H1 (cell line): ENCODE measurements at regions not wholly inside any gene's neighbourhood (a gene's known extent, or its start where the extent isn't known, plus 50 kb on each side); places are given as distances from the start of the nearest gene placed in this dataset.
"Not testable (repeated sequence)": the region's sequence is repeated elsewhere in the genome, so short reads cannot be mapped to it uniquely, and the experiment has no call there.

Source experiments
- CTCF ChIA-PET: fragments of 300-600 bp; sonication (Branson Sonifier 250); formaldehyde crosslinking; loops from one replicate; lab custom pipeline; 2021; ENCODE audit not compliant: partially characterized antibody; lab: Charles Lee
- POLR2A ChIA-PET: fragments of 300-600 bp; sonication (Branson Sonifier 250); formaldehyde crosslinking; loops from one replicate; lab custom pipeline; 2021; ENCODE audit warnings: inconsistent platforms; ENCODE audit not compliant: partially characterized antibody; lab: Charles Lee
- DNase-seq, 2 experiments: peaks; one replicate each; pipeline versions ENCODE4 v3.0.0 to v3.0.0-alpha.2; 2010 to 2022; ENCODE audit warnings: low spot score in 2 of 2, low read depth in 1 of 2, mixed read lengths in 1 of 2
- FAIRE-seq: peaks from 2 replicates; lab custom pipeline; 2011; peaks lifted over from hg19 to GRCh38; lab: Jason Lieb, UNC
- H2AFZ ChIP-seq: 2 replicates; pipeline ENCODE4 v1.8.1; 2012; ENCODE audit warnings: low read length, inconsistent platforms
- H2AK5ac ChIP-seq: 2 replicates; pipeline ENCODE4 v1.6.1; 2013; ENCODE audit warnings: low read depth, low read length
- H2BK120ac ChIP-seq: replicated peaks from 2 replicates; pipeline ENCODE3; 2013; ENCODE audit warnings: low read depth, low read length, inconsistent platforms
- H2BK12ac ChIP-seq: 2 replicates; pipeline ENCODE4 v1.6.1; 2013; ENCODE audit warnings: low read depth, low read length
- H2BK15ac ChIP-seq: 2 replicates; pipeline ENCODE4 v1.6.1; 2013; ENCODE audit warnings: low read length
- H2BK20ac ChIP-seq: 2 replicates; pipeline ENCODE4 v1.6.1; 2013; ENCODE audit warnings: low read length
- H2BK5ac ChIP-seq: 2 replicates; pipeline ENCODE4 v1.6.1; 2013; ENCODE audit warnings: low read depth, low read length
- H3K14ac ChIP-seq: 2 replicates; pipeline ENCODE4 v1.6.1; 2013; ENCODE audit warnings: inconsistent platforms; ENCODE audit not compliant: insufficient read length
- H3K18ac ChIP-seq: 2 replicates; pipeline ENCODE4 v1.6.1; 2013; ENCODE audit warnings: low read length; ENCODE audit errors: extremely low read depth
- H3K23ac ChIP-seq: 2 replicates; pipeline ENCODE4 v1.6.1; 2013; ENCODE audit warnings: inconsistent platforms; ENCODE audit not compliant: insufficient read length
- H3K23me2 ChIP-seq: 2 replicates; pipeline ENCODE4 v1.6.1; 2013; ENCODE audit warnings: low read depth, low read length
- H3K27ac ChIP-seq: 2 replicates; pipeline ENCODE4 v1.6.1; 2011; ENCODE audit warnings: low read depth, low read length, inconsistent platforms
- H3K27me3 ChIP-seq, 4 experiments: replicated peaks in 1 of 4; 1 replicate in 1 of 4; 2 replicates in 3 of 4; pipeline versions ENCODE4 v1.6.1 to v1.8.1; 2011 to 2013; ENCODE audit warnings: low read length in 3 of 4, mild to moderate bottlenecking in 3 of 4, inconsistent platforms in 2 of 4, mixed read lengths in 2 of 4, moderate library complexity in 1 of 4; ENCODE audit not compliant: control insufficient read depth in 3 of 4, insufficient read depth in 3 of 4; ENCODE audit errors: extremely low read depth in 1 of 4
- H3K36me3 ChIP-seq, 4 experiments: 2 replicates each; pipeline versions ENCODE4 v1.6.1 to v1.8.1; 2011 to 2013; ENCODE audit warnings: mild to moderate bottlenecking in 4 of 4, low read length in 3 of 4, moderate library complexity in 2 of 4, control low read depth in 1 of 4, inconsistent platforms in 1 of 4; ENCODE audit not compliant: insufficient read depth in 4 of 4, control insufficient read depth in 2 of 4
- H3K4ac ChIP-seq: replicated peaks from 2 replicates; pipeline ENCODE3; 2013; ENCODE audit warnings: low read length, low read depth, mixed read lengths, inconsistent platforms; ENCODE audit not compliant: insufficient read length
- H3K4me1 ChIP-seq, 4 experiments: replicated peaks in 1 of 4; 1 replicate in 1 of 4; 2 replicates in 3 of 4; pipeline versions ENCODE4 v1.6.1 to v1.8.1; 2011 to 2013; ENCODE audit warnings: low read length in 3 of 4, inconsistent platforms in 2 of 4, mixed read lengths in 1 of 4; ENCODE audit not compliant: insufficient read depth in 4 of 4, control insufficient read depth in 3 of 4
- H3K4me2 ChIP-seq, 2 experiments: 2 replicates each; pipeline versions ENCODE4 v1.6.1 to v1.8.1; 2011 to 2013; ENCODE audit warnings: low read depth in 2 of 2, low read length in 2 of 2, control low read depth in 1 of 2, inconsistent platforms in 1 of 2, mild to moderate bottlenecking in 1 of 2; ENCODE audit not compliant: insufficient read depth in 1 of 2
- H3K4me3 ChIP-seq, 4 experiments: fragments of 200-600, 300-600 bp in 1 of 4; sonication (generic), shearing (Covaris generic), sonication (Bioruptor Twin) in 1 of 4; 2 replicates each; pipeline versions ENCODE4 v1.5.1 to v1.8.1; 2011 to 2016; ENCODE audit warnings: low read length in 4 of 4, low read depth in 3 of 4, control low read depth in 2 of 4, inconsistent platforms in 2 of 4, mild to moderate bottlenecking in 2 of 4, mixed read lengths in 1 of 4, moderate library complexity in 1 of 4; ENCODE audit not compliant: insufficient read depth in 2 of 4; ENCODE audit errors: extremely low read depth in 1 of 4
- H3K56ac ChIP-seq: replicated peaks from 2 replicates; pipeline ENCODE3; 2013; ENCODE audit warnings: low read depth, mild to moderate bottlenecking, mixed read lengths, low read length, inconsistent platforms; ENCODE audit not compliant: insufficient read length
- H3K79me1 ChIP-seq: 2 replicates; pipeline ENCODE4 v1.6.1; 2013; ENCODE audit warnings: low read depth, low read length, control low read depth
- H3K79me2 ChIP-seq, 2 experiments: 2 replicates each; pipeline versions ENCODE4 v1.6.1 to v1.8.1; 2012 to 2013; ENCODE audit warnings: low read length in 2 of 2, mild to moderate bottlenecking in 2 of 2, inconsistent platforms in 1 of 2; ENCODE audit not compliant: insufficient read depth in 2 of 2, control insufficient read depth in 1 of 2
- H3K9ac ChIP-seq, 4 experiments: replicated peaks in 1 of 4; 1 replicate in 1 of 4; 2 replicates in 3 of 4; pipeline versions ENCODE4 v1.6.1 to v1.8.1; 2011 to 2013; ENCODE audit warnings: low read depth in 3 of 4, low read length in 3 of 4, control low read depth in 2 of 4, mild to moderate bottlenecking in 2 of 4, moderate library complexity in 2 of 4, inconsistent platforms in 1 of 4; ENCODE audit errors: extremely low read depth in 1 of 4
- H3K9me3 ChIP-seq, 2 experiments: 2 replicates each; pipeline versions ENCODE4 v1.6.1 to v1.8.1; 2012 to 2013; ENCODE audit warnings: mild to moderate bottlenecking in 2 of 2, moderate library complexity in 2 of 2, control low read depth in 1 of 2, inconsistent platforms in 1 of 2, low read depth in 1 of 2, low read length in 1 of 2, mixed read lengths in 1 of 2; ENCODE audit not compliant: insufficient read depth in 2 of 2
- H4K20me1 ChIP-seq, 2 experiments: replicated peaks in 1 of 2; 2 replicates each; pipeline versions ENCODE3 to v1.8.1; 2011 to 2013; ENCODE audit warnings: inconsistent platforms in 2 of 2, low read length in 2 of 2, mild to moderate bottlenecking in 1 of 2; ENCODE audit not compliant: insufficient read depth in 2 of 2, control insufficient read depth in 1 of 2
- H4K5ac ChIP-seq: 2 replicates; pipeline ENCODE4 v1.6.1; 2013; ENCODE audit warnings: low read length, low read depth, mixed read lengths, inconsistent platforms; ENCODE audit not compliant: insufficient read length
- H4K8ac ChIP-seq: 2 replicates; pipeline ENCODE4 v1.8.0; 2013; ENCODE audit warnings: mild to moderate bottlenecking, moderate library complexity, low read length, inconsistent platforms; ENCODE audit not compliant: insufficient read depth; ENCODE audit errors: extremely low read depth
- H4K91ac ChIP-seq: replicated peaks from 2 replicates; pipeline ENCODE3; 2013; ENCODE audit warnings: low read length, mixed read lengths, inconsistent platforms; ENCODE audit not compliant: insufficient read length
- GABPA ChIP-seq: IDR thresholded peaks from 2 replicates; pipeline ENCODE4 v1.6.1; 2011; ENCODE audit warnings: mild to moderate bottlenecking, low read length, moderate library complexity, borderline replicate concordance; ENCODE audit not compliant: insufficient read depth
- WGBS, 2 experiments: shearing (Covaris generic) in 1 of 2; methylation state at CpG; one replicate each; pipeline versions ENCODE4 v1.1.6 to v1.1.7; 2013 to 2015; ENCODE audit warnings: low lambda C conversion rate in 2 of 2, mixed read lengths in 2 of 2, inconsistent platforms in 1 of 2, low coverage in 1 of 2, missing lambda C conversion rate in 1 of 2; ENCODE audit not compliant: insufficient replicate concordance in 2 of 2, insufficient coverage in 1 of 2, insufficient read length in 1 of 2; ENCODE audit errors: extremely low coverage in 1 of 2, missing lambda C conversion rate in 1 of 2; 5-methylcytosine and 5-hydroxymethylcytosine counted together

- no peak for TF ChIP-seq GABPA
These were observed 784.7 kb upstream of the FBXO33 start (continued) for GRCh38 chr14:40216976-40217375.

- H2BK20ac ChIP-seq, H3K9me3 ChIP-seq, H3K79me1 ChIP-seq, H2BK15ac ChIP-seq, H2BK12ac ChIP-seq, H3K36me3 ChIP-seq, H3K23me2 ChIP-seq, H2BK120ac ChIP-seq, H3K79me2 ChIP-seq, H3K27ac ChIP-seq, H4K5ac ChIP-seq, CTCF ChIA-PET, H4K91ac ChIP-seq, POLR2A ChIA-PET, H3K4me2 ChIP-seq, H3K4ac ChIP-seq, H2AK5ac ChIP-seq, H3K18ac ChIP-seq, H3K14ac ChIP-seq, H4K8ac ChIP-seq, DNase-seq, H3K56ac ChIP-seq, H3K27me3 ChIP-seq, H3K4me3 ChIP-seq, FAIRE-seq, H2AFZ ChIP-seq, H4K20me1 ChIP-seq, H3K4me1 ChIP-seq, H3K9ac ChIP-seq, H3K23ac ChIP-seq, H2BK5ac ChIP-seq: not testable (repeated sequence)
- WGBS, 2 experiments, result 94% methylated on average over 18 of the region's 18 CpGs; no CpG with 5 or more reads in 1 of the 2 experiments
These were observed 784.2 kb upstream of the FBXO33 start for GRCh38 chr14:40216408-40216807.
